ENCODE measurements at regions not wholly inside any gene's neighbourhood (a gene's known extent, or its start where the extent isn't known, plus 50 kb on each side); places are given as distances from the start of the nearest gene placed in this dataset.
"Not testable (repeated sequence)": the region's sequence is repeated elsewhere in the genome, so short reads cannot be mapped to it uniquely, and the experiment has no call there.

- no peak for DNase-seq (ENCODE audit: low read depth, low spot score)
Measured at GRCh38 chrX:96183843-96184242, 500.8 kb upstream of the DIAPH2 start.

DNA sequence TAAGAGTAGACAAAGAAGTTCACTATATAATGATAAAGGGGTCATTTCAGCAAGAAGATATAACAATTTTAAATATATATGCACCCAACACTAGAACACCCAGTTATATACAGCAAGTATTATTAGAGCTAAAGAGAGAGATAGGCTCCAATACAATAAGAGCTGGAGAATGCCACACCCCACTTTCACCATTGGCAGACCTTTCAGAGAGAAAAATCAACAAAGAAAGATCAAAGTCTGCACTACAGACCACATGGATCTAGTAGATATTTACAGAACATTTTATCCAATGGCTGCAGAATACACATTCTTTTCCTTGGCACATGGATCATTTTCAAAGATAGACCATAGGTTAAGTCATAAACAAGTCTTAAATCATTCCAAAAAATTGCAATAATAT, 479.7 kb upstream of the DIAPH2 start:
- no peak for DNase-seq (ENCODE audit: low read depth, low spot score)

- no peak for DNase-seq (ENCODE audit: low read depth, low spot score)
Measured at GRCh38 chrX:96211953-96212352, 472.7 kb upstream of the DIAPH2 start.

GRCh38 chrX:96214681-96215080, 470.0 kb upstream of the DIAPH2 start:
- DNase-seq (ENCODE audit: low read depth, low spot score) = not testable (repeated sequence)

GRCh38 chrX:96224279-96224678, 460.4 kb upstream of the DIAPH2 start:
- DNase-seq (ENCODE audit: low read depth, low spot score) = no peak

DNA sequence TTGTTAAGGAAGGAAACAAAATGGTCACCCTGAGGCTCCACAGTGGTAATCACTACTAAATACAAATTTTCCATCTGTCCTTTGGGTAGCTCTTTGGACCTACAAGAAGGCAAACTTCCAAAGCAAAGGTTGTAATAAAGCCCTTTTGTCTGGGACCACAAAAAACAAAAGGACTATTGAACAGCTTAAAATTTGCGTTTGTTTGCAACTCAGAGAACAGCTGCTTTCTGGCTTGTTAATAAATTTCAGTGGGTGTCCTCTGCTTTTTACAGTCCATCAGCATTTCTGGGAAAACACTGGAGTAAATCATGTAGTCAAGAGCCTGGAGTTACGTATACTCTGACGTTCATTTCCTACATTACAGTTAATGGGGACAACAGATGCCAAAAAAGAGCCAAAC, 439.7 kb upstream of the DIAPH2 start:
- no peak for DNase-seq (ENCODE audit: low read depth, low spot score)

GRCh38 chrX:96246436-96246835, 438.2 kb upstream of the DIAPH2 start:
- no peak for DNase-seq (ENCODE audit: low read depth, low spot score)
